ENCODE measurements at regions not wholly inside any gene's neighbourhood (a gene's known extent, or its start where the extent isn't known, plus 50 kb on each side); places are given as distances from the start of the nearest gene placed in this dataset.

GRCh38 chr9:118183576-118183975, 479.4 kb downstream of the TLR4 start:
- no peaks in the 10 kb centered on the region for H3K9me2 ChIP-seq (ENCODE audit: insufficient read depth, low read length)
- no peaks in the 10 kb centered on the region for H3K79me2 ChIP-seq (replicated peaks; ENCODE audit: insufficient read depth, low read length)
- TF ChIP-seq MXI1 (conservative IDR thresholded peaks at IDR 0.05; ENCODE audit: poor library complexity, severe bottlenecking), result no peak
- no peak for TF ChIP-seq EZH2 (IDR thresholded peaks at IDR 0.05; ENCODE audit: borderline replicate concordance, insufficient read depth, low read length, poor library complexity, severe bottlenecking)
- no peak for TF ChIP-seq POLR2AphosphoS5 (IDR thresholded peaks at IDR 0.05)
- TF ChIP-seq REST (IDR thresholded peaks at IDR 0.05; ENCODE audit: borderline replicate concordance), result no peak
- no peaks in the 10 kb centered on the region for H4K20me1 ChIP-seq (ENCODE audit: insufficient read depth)
- H3F3A ChIP-seq (ENCODE audit: insufficient read depth, low read length, poor library complexity, severe bottlenecking), result no peaks in the 10 kb centered on the region
- no peak overlapping the region for H3K27ac ChIP-seq (ENCODE audit: low read length)
- no peaks in the 10 kb centered on the region for H3K9me3 ChIP-seq (ENCODE audit: low read length)
- no peak overlapping the region for H3K4me2 ChIP-seq (ENCODE audit: low read length)
- no peak overlapping the region for H2AFZ ChIP-seq (ENCODE audit: low read depth, low read length)
- H3K27me3 ChIP-seq (ENCODE audit: insufficient read depth, low read depth, low read length), result no peaks in the 10 kb centered on the region
- H3K4me3 ChIP-seq (ENCODE audit: low read length), result no peak overlapping the region
- H3K36me3 ChIP-seq (ENCODE audit: insufficient read depth, low read length), result no peaks in the 10 kb centered on the region
- no peak overlapping the region for H3K9ac ChIP-seq (ENCODE audit: low read length)

- Histone ChIP-seq H2AFZ (ENCODE audit: low read depth, low read length) (no peak overlapping the region), H3K4me2 (ENCODE audit: low read length) (no peak overlapping the region), H3K9me2 (ENCODE audit: insufficient read depth, low read length) (no peaks in the 10 kb centered on the region), H3K4me3 (ENCODE audit: low read length) (no peak overlapping the region), H3K79me2 (replicated peaks; ENCODE audit: insufficient read depth, low read length) (no peaks in the 10 kb centered on the region), H3F3A (ENCODE audit: insufficient read depth, low read length, poor library complexity, severe bottlenecking) (no peaks in the 10 kb centered on the region), H3K9ac (ENCODE audit: low read length) (no peak overlapping the region), H3K27me3 (ENCODE audit: insufficient read depth, low read depth, low read length) (no peaks in the 10 kb centered on the region), H3K27ac (ENCODE audit: low read length) (no peak overlapping the region), H4K20me1 (ENCODE audit: insufficient read depth) (no peaks in the 10 kb centered on the region), H3K36me3 (ENCODE audit: insufficient read depth, low read length) (no peaks in the 10 kb centered on the region), H3K9me3 (ENCODE audit: low read length) (no peaks in the 10 kb centered on the region)
- no peak for TF ChIP-seq REST (IDR thresholded peaks at IDR 0.05; ENCODE audit: borderline replicate concordance)
- TF ChIP-seq SMC3 (conservative IDR thresholded peaks at IDR 0.05; ENCODE audit: poor library complexity), result no peak
Measured at GRCh38 chr9:118187408-118187807, 483.2 kb downstream of the TLR4 start.

- Histone ChIP-seq H3K9me2 (ENCODE audit: insufficient read depth, low read length) (no peaks in the 10 kb centered on the region), H3K9me3 (ENCODE audit: low read length) (peaks cover 4% of the 10 kb centered on the region), H3K27me3 (ENCODE audit: insufficient read depth, low read depth, low read length) (no peaks in the 10 kb centered on the region), H3K27ac (ENCODE audit: low read length) (no peak overlapping the region), H4K20me1 (ENCODE audit: insufficient read depth) (no peaks in the 10 kb centered on the region), H3K79me2 (replicated peaks; ENCODE audit: insufficient read depth, low read length) (no peaks in the 10 kb centered on the region), H3K4me3 (ENCODE audit: low read length) (no peak overlapping the region), H3K9ac (ENCODE audit: low read length) (no peak overlapping the region), H3K36me3 (ENCODE audit: insufficient read depth, low read length) (no peaks in the 10 kb centered on the region), H3K4me2 (ENCODE audit: low read length) (no peak overlapping the region), H3F3A (ENCODE audit: insufficient read depth, low read length, poor library complexity, severe bottlenecking) (no peaks in the 10 kb centered on the region), H2AFZ (ENCODE audit: low read depth, low read length) (no peak overlapping the region)
- TF ChIP-seq, protein P1, sequence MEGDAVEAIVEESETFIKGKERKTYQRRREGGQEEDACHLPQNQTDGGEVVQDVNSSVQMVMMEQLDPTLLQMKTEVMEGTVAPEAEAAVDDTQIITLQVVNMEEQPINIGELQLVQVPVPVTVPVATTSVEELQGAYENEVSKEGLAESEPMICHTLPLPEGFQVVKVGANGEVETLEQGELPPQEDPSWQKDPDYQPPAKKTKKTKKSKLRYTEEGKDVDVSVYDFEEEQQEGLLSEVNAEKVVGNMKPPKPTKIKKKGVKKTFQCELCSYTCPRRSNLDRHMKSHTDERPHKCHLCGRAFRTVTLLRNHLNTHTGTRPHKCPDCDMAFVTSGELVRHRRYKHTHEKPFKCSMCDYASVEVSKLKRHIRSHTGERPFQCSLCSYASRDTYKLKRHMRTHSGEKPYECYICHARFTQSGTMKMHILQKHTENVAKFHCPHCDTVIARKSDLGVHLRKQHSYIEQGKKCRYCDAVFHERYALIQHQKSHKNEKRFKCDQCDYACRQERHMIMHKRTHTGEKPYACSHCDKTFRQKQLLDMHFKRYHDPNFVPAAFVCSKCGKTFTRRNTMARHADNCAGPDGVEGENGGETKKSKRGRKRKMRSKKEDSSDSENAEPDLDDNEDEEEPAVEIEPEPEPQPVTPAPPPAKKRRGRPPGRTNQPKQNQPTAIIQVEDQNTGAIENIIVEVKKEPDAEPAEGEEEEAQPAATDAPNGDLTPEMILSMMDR (IDR thresholded peaks at IDR 0.05; ENCODE audit: poor library complexity, severe bottlenecking), result no peak
- TF ChIP-seq POLR2AphosphoS5 (IDR thresholded peaks at IDR 0.05), result no peak
- TF ChIP-seq TAF1 (IDR thresholded peaks at IDR 0.05; ENCODE audit: low read depth), result no peak
- no peak for TF ChIP-seq MXI1 (conservative IDR thresholded peaks at IDR 0.05; ENCODE audit: poor library complexity, severe bottlenecking)
- TF ChIP-seq REST (IDR thresholded peaks at IDR 0.05; ENCODE audit: borderline replicate concordance), result no peak
- TF ChIP-seq EZH2 (IDR thresholded peaks at IDR 0.05; ENCODE audit: borderline replicate concordance, insufficient read depth, low read length, poor library complexity, severe bottlenecking), result no peak
- TF ChIP-seq SMC3 (conservative IDR thresholded peaks at IDR 0.05; ENCODE audit: poor library complexity), result no peak
- TF ChIP-seq EP300 (conservative IDR thresholded peaks at IDR 0.05; ENCODE audit: poor library complexity, severe bottlenecking), result no peak
- no peak for TF ChIP-seq RAD21 (conservative IDR thresholded peaks at IDR 0.05)
Measured at GRCh38 chr9:118189615-118190014, 485.4 kb downstream of the TLR4 start.

Measured in neural cell (in vitro differentiated cells).